ENCODE measurements at regions not wholly inside any gene's neighbourhood (a gene's known extent, or its start where the extent isn't known, plus 50 kb on each side); places are given as distances from the start of the nearest gene placed in this dataset.

DNA sequence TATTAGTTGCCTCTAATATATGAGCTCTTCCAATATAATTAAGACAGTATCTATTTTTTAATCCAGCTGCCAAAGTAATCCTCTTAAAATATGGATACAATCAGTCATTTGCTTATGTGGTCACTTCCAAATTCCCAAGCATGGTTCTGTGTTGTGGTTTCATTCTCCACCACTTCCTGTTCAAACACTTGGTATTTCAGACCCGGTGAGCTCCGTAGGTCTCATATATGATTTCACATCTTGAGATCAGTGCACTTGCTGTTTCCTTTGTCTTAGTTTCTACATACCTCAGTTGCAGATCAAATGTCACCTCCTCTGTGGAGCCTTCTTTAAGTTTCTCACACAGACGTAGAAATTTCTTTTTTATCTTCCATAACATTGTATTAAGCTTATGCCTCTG, 254.2 kb downstream of the KCNS3 start:
- DNase-seq (ENCODE audit: low spot score): no peak

DNA sequence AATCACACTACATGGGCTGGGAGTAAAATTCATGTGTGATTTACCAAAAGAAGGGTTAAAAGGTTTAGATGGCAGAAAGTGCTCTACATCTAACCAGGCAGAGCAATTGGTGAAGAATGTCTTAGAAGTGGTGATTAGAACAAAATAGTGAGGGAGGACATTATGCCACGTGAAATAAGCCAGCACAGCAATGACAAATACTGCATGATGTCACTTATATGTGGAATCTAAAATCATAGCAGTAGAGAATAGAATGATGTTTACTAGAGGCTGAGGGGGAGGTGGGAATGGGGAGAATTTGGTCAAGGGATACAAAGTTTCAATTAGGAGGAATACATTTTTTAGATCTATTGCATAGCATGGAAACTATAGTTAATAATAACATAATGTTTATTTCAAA, 253.3 kb downstream of the KCNS3 start:
- DNase-seq (ENCODE audit: low spot score): no peak

DNA sequence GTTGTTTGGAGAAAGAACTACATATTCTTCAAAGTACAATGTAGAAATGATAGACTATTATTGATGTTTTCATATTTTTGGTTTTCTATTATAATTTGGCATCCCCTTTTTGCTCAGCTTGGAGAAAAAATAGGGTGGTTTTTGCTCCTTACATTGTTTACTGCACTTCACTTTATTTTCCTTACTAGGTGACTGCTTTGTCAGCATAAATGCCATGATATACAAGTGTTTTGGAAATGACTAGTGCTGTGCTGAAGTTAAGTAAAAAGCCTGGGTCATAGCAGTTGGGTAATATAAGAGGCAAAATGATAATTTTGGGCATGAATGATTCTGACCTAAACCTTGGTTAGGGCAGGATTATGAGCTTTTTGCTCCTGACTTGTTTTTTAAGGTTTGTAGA, 250.9 kb downstream of the KCNS3 start:
- no peak for DNase-seq (ENCODE audit: low spot score)

- no peak for DNase-seq (ENCODE audit: low spot score)
These were observed 246.8 kb downstream of the KCNS3 start for GRCh38 chr2:18125303-18125702.

DNA sequence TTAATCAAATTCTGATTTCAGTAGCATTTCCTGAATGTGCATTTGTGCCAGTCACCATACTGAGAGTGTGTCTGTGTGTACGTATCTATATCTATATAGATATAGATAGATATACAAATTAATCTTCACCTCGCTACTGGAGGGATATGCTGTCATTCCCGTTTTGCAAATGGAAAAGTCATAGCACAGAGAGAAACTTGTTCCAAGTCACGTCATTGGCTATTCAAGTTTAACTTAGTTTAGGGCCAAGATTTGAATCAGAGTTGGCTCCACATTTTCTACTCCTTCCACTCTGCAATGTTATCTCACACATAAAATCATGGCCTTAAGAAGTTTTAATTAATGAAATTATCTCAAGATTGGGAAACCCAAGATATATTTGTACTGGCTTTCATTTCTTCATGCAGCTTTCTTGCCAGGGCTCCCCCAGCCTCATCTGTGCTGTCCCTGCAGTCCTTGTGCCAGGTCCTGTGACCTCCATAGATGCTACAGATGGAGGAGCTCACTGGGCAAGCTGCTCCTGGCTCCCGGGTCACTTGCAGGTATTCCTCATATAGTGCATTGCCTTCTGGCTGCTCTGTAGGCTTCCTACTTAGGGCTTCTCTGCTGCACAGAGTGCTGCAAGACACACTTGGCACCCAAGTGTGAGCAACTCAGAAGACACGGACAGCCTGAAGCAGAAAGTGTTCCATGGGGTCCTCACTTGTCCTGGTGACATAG, 245.8 kb downstream of the KCNS3 start:
- no peak for DNase-seq (ENCODE audit: low spot score)

DNA sequence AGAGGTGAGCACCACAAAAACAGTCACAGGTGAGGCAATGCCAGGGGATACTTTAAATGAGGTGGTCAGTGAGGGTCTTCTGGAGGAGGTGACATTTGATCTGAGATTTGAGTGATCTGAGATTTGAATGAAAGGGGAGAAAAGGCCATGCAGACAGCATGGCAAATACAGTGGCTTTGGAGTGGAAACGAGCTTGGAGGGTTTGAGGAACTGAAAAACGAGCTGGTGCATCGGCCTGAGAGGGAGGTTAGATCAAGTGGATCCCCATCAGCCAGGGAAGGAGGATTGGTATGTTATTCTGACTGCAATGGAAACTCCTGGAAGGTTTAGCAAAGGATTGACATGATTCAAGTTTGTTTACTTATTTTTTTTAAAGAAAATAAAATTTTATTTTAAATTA, 245.1 kb downstream of the KCNS3 start:
- no peak for DNase-seq (ENCODE audit: low spot score)

DNA sequence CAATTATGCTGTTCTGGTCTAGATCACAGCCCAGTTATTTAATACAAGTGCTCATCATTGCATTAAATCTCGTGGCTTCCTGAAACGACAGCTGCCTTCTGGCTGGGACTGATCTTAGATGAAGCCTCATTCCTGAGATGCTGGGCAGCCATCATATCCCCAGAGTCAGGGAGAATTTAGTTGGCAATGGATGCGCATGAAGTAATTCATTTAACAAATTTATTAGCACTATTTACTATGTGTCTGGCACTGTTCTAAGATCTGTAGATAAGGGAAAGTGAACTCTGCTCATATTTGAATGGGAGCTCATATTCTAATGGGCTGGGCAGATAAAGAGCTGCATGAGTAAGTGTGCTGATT, 244.7 kb downstream of the KCNS3 start:
- DNase-seq (ENCODE audit: low spot score): no peak

DNA sequence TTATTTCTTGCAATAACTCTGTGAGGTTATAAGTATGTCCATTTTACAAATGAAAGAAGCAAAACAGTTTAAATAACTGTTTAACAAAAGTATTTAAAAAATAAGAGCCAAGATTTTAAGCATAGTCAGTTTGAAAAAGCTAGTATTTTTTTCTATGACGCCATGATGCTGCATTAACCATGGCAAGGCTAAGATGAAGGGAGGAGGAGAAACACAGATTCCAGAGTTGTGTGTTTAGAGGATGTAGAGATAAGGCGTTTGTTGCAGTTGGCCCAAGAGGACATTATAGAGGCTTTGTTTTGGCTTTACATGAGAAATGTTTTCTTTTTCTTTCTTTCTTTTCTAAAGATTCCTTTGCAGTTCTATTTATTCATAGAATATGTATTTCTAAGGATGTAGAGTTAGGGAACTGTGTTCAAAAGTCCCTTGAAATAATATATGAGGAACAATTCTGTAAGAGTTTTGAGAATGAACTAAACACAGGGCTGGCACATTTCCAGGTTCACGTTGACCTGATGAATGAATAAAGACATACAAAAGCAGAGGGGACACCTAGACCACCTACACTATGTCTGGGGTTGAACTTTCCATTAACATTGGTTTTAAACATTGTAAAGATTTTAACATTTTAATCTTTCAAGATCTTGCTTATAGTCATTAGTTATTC, 244.2 kb downstream of the KCNS3 start:
- DNase-seq (ENCODE audit: low spot score): no peak

DNA sequence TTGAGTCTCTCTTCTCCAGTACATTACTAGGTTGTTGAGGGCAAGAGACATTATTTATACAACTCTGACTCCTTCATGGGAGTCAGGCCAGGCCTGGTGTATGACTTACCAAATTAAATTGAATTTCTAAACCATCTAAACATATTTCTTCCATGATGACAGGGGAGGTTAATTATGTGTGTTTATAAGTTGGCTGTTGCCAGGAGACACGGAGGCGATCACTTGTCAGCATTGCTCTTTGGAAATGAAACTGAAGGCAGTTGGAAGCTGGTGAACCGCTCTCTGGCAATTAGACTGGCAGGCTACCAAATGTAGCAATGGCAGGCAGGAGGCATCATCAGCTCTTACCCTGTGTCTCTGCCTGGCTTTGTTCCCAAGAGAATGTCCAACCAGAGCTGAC, 241.4 kb downstream of the KCNS3 start:
- DNase-seq (ENCODE audit: low spot score): peak; percentile 43

DNA sequence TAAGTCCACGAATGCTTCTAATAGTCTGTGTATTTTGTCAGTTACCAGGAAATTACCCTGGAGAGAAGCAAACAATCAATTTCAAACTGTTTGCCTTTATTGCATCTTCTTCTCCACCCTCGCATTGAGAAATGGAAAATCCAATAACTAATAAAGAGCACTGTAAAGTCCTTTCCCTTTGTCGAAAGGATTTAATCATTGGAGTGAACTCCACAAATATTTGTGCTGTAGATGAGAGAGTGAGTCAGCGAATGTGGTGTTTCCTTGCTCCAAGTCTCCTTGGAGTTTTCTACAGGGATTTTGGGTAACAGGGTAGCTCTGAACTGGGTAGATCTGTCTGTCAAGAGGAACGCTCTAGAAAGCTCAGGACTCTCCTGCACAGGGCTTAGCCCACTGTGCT, 240.2 kb downstream of the KCNS3 start:
- no peak for DNase-seq (ENCODE audit: low spot score)

DNA sequence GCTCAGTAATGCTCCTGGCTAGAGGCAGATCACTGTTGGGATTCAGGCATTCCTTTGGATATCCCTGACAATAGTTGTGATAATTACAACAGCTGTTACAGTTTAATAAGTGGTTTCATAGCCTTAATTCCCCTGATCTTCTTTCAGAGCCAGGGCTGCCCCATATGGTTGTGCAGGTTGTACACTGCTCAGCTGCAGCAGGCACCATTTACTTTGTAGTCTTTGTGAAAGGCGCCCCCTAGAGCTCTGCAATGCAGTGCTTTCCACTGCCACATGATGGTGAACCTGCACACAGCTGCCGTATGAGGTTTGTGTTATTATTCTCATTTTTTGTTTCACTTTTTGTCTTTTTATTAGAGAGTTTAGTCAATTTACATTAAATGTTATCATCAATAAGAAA, 239.1 kb downstream of the KCNS3 start:
- no peak for DNase-seq (ENCODE audit: low spot score)

DNA sequence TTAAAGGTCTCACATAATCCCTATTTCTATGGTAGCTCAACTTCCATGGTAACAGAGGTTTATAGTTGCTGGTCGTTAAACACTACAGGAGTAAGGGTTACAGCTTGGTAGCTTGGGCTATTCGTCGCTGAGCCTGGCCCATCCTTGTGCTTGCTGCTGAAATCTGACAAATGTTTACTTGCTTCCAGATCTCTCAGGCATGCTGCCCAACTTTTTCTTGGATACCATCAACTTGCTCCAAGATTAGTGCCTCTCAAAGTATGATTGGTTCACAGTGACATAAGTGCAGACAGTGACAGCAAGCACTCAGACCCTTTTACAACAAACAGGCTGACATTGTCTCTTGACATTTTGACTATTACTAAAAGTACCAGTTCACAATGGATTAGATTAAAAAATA, 231.8 kb downstream of the KCNS3 start:
- DNase-seq (ENCODE audit: low spot score): no peak

DNA sequence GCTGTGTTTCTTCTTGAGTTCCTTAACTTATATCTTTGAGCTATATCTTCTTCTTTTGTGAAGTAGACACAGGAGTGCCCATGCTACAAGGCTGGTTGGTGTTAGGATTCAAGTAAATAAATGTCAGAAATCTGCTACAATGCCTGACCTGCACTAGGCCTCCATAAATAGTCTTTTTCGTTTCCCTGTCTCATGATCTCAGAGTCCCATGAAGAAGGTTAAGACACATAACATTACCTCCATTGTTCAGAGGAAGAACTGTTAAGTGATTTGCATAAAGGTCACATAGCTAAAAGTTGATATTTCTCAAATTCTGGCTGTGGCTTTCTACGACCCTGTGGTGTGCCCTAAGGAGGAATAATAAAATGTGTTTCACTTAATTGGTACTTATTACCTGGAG, 228.4 kb downstream of the KCNS3 start:
- DNase-seq (ENCODE audit: low spot score): no peak

DNA sequence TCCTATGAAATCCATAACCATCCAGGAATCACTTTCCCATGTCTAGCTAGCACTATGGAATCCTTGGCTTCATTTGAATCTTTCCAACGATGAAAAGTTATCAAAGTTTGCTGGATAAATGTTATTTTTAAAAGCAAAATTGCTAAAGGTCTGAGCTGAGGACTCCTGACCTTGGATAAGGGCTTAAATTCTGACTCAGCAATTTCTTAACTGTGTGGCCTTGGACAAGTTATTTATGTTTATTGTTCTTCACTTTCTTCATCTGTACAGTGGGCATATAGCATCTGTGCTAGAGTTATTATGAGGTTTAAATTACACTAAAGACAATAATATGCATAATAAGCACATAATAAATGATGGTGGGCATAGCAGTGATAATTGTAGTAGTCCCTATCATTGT, 227.5 kb downstream of the KCNS3 start:
- no peak for DNase-seq (ENCODE audit: low spot score)

GRCh38 chr2:18104595-18105224, 226.2 kb downstream of the KCNS3 start:
- DNase-seq (ENCODE audit: low spot score): no peak

- peak; percentile 24 for DNase-seq (ENCODE audit: low spot score)
These were observed 218.5 kb downstream of the KCNS3 start for GRCh38 chr2:18096836-18097405.

- DNase-seq (ENCODE audit: low spot score): no peak
These were observed 215.8 kb downstream of the KCNS3 start for GRCh38 chr2:18094277-18094676.

- DNase-seq (ENCODE audit: low spot score): no peak
These were observed 214.7 kb downstream of the KCNS3 start for GRCh38 chr2:18093196-18093595.

DNA sequence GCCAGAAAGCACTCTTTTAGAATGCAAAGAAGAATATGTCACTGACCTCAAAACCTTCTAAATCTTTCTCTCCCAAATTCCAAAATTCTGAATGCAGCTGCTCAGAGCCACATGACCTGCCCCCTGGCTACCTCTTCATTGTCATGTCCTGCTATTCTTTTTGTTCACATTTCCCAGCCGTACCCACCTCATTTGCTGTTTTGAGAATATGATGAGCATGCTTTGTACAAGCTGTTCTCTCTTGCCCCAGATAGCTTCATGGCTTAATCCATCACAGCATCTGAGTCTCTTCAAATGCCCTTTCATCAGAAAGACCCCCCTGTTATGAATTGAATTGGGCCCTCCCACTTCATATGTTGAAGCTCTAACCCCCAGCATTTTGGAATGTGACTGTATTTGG, 214.3 kb downstream of the KCNS3 start:
- DNase-seq (ENCODE audit: low spot score): no peak

DNA sequence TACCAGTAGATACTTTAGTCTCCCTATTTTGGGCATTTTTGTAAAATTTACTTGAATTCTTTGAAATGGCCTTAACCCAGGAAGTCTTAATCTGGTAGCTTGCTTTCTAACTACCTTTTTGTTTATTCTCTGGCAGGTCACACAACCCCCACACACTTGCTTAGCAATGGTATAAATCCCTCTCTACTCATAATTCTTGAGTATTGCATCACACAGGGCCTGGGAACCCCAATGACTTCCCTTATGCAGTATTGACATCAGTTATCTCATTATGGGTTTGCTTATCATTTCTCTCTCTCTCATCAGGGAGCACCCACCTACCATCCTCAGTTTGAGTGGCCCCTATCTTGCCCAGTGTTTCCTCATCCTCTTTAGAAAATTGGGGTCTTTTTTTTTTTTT, 207.1 kb downstream of the KCNS3 start:
- no peak for DNase-seq (ENCODE audit: low spot score)

DNA sequence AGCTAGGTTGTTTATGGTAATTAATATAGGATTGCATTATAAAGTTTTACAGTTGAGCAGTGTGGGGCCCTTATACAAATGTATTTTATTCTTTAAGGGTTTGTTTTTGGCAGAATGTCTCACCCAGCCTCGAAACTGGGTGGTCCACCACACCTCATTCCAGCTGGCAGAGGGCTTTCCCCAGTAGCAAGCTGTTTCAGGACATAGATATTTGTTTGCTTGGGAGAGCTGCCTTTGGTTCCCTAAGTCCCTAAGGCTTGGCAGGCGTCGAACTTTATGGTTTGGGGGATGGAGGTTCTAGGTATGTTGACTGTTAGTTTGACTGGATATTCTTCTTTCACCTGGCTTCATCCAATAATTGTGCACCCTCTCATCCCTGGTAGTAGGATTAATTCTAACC, 205.9 kb downstream of the KCNS3 start:
- DNase-seq (ENCODE audit: low spot score): no peak

- no peak for DNase-seq (ENCODE audit: low spot score)
These were observed 205.3 kb downstream of the KCNS3 start for GRCh38 chr2:18083806-18084205.

DNA sequence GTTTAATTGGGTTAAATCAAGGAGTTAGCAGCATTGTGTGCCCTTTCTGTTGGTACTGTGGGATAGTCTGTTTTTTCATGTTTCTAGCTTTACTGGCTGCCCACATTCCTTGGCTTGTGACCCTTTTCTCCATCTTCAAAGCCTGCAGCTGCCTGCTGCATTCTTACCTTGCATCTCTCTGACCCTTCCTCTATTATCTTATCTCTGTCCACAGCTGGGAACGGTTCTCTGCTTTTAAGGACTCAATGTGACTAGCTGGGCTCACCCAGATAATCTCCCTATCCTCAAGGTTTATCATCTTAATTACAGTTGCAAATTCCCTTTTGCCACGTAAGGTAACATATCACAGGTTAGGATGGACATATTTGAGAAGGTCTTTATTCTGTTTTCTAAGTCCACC, 199.7 kb downstream of the KCNS3 start:
- no peak for DNase-seq (ENCODE audit: low spot score)

All from Ammon's horn (tissue), 1 donor.